GM12878 (cell line): ENCODE measurements at regions not wholly inside any gene's neighbourhood (a gene's known extent, or its start where the extent isn't known, plus 50 kb on each side); places are given as distances from the start of the nearest gene placed in this dataset.

ENCODE experiments used
- ATAC-seq: fragments of 200-7000 bp; cut with Tn5 transposase; 3 replicates; pipeline ENCODE4 v1.9.1; 2020; ENCODE audit warnings: mild to moderate bottlenecking, moderate library complexity
- BruUV-seq: library from RNA; stranded (reverse); fragments of 400-500 nt; replicated peaks from 2 replicates; lab custom pipeline; 2021; lab: Mats Ljungman, UMichigan
- CTCF ChIA-PET: fragments of 300-600 bp; sonication (Branson Sonifier 250); formaldehyde crosslinking; extraction: SDS; loops from one replicate; lab custom pipeline; 2021; ENCODE audit warnings: inconsistent platforms; lab: Yijun Ruan, JAX
- POLR2A ChIA-PET: fragments of 350-600 bp; formaldehyde crosslinking; extraction: SDS; loops from one replicate; lab custom pipeline; 2021; ENCODE audit warnings: inconsistent platforms; lab: Charles Lee
- RAD21 ChIA-PET: fragments of 300-600 bp; sonication (Branson Sonifier 250); formaldehyde crosslinking; loops from one replicate; lab custom pipeline; 2023; ENCODE audit warnings: antibody characterized with exemption; ENCODE audit not compliant: unreplicated experiment; lab: Charles Lee
- SMC1A ChIA-PET: fragments of 300-600 bp; sonication (Branson Sonifier 250); formaldehyde crosslinking; loops from one replicate; lab custom pipeline; 2023; ENCODE audit not compliant: unreplicated experiment, uncharacterized antibody; lab: Charles Lee
- DNase-seq: peaks from one replicate; pipeline ENCODE4 v3.0.0-alpha.2; 2011; ENCODE audit warnings: low read depth, low spot score
- FAIRE-seq: peaks from 3 replicates; lab custom pipeline; 2011; peaks lifted over from hg19 to GRCh38; lab: Jason Lieb, UNC
- H2AFZ ChIP-seq: 2 replicates; pipeline ENCODE4 v1.6.0; 2011; ENCODE audit warnings: low read depth, low read length, control low read depth; ENCODE audit not compliant: control insufficient read depth
- H3K27ac ChIP-seq: 2 replicates; pipeline ENCODE4 v1.5.1; 2011; ENCODE audit warnings: control low read depth; ENCODE audit not compliant: control insufficient read depth, insufficient read depth
- H3K27me3 ChIP-seq, 2 experiments: replicated peaks in 1 of 2; 2 replicates each; pipeline versions ENCODE4 v1.6.0 to v1.6.1; 2011; ENCODE audit warnings: low read length in 1 of 2; ENCODE audit not compliant: control insufficient read depth in 2 of 2, insufficient read depth in 2 of 2
- H3K36me3 ChIP-seq, 2 experiments: 2 replicates each; pipeline ENCODE4 v1.5.1; 2011; ENCODE audit warnings: low read length in 1 of 2; ENCODE audit not compliant: control insufficient read depth in 2 of 2, insufficient read depth in 2 of 2
- H3K4me1 ChIP-seq: 2 replicates; pipeline ENCODE4 v1.6.1; 2011; ENCODE audit warnings: mild to moderate bottlenecking, low read length, moderate library complexity, mixed read lengths; ENCODE audit not compliant: control insufficient read depth, insufficient read depth
- H3K4me2 ChIP-seq: 2 replicates; pipeline ENCODE4 v1.6.0; 2011; ENCODE audit warnings: control low read depth; ENCODE audit not compliant: control insufficient read depth, insufficient read depth
- H3K4me3 ChIP-seq: fragments of 200-600 bp; sonication (generic); 2 replicates; pipeline ENCODE4 v1.5.1; 2016
- H3K79me2 ChIP-seq: 2 replicates; pipeline ENCODE4 v1.6.0; 2011; ENCODE audit warnings: low read length; ENCODE audit not compliant: control insufficient read depth, insufficient read depth
- H3K9ac ChIP-seq: 2 replicates; pipeline ENCODE4 v1.8.0; 2011; ENCODE audit warnings: low read length, control low read depth, mixed read lengths; ENCODE audit not compliant: control insufficient read depth, insufficient read depth
- H3K9me3 ChIP-seq: replicated peaks from 3 replicates; pipeline ENCODE4 v1.5.1; 2011; ENCODE audit warnings: mild to moderate bottlenecking, low read length; ENCODE audit not compliant: control insufficient read depth, insufficient read depth
- H4K20me1 ChIP-seq: 2 replicates; pipeline ENCODE4 v1.6.0; 2011; ENCODE audit not compliant: control insufficient read depth, insufficient read depth
- CBX5 ChIP-seq: sonication (generic); IDR thresholded peaks from 2 replicates; pipeline ENCODE4 v1.6.1; 2016; ENCODE audit warnings: low read depth, moderate library complexity, mild to moderate bottlenecking, inconsistent platforms
- CUX1 ChIP-seq: IDR thresholded peaks from 2 replicates; pipeline ENCODE4 v1.6.1; 2012; ENCODE audit warnings: improper control_type of control experiment, low read depth, low read length; ENCODE audit not compliant: insufficient replicate concordance
- EZH2 ChIP-seq: IDR thresholded peaks from 2 replicates; pipeline ENCODE4 v1.6.1; 2012; ENCODE audit warnings: low read depth, mild to moderate bottlenecking, control low read depth, inconsistent platforms, low read length, borderline replicate concordance; ENCODE audit not compliant: control insufficient read depth
- IKZF2 ChIP-seq, 2 experiments: fragments of 450-650 bp; IDR thresholded peaks; 2 replicates each; pipeline ENCODE4 v1.6.1; 2017; ENCODE audit warnings: mild to moderate bottlenecking in 2 of 2, moderate library complexity in 2 of 2
- NR2C1 ChIP-seq: fragments of 450-650 bp; IDR thresholded peaks from 2 replicates; pipeline ENCODE4 v1.6.1; 2017; ENCODE audit warnings: antibody characterized with exemption, mild to moderate bottlenecking, moderate library complexity
- NR2F1 ChIP-seq: fragments of 450-650 bp; conservative IDR thresholded peaks from 2 replicates; pipeline ENCODE4 v1.6.1; 2017; ENCODE audit warnings: mild to moderate bottlenecking
- NRF1 ChIP-seq: conservative IDR thresholded peaks from 2 replicates; pipeline ENCODE4 v1.6.1; 2011; ENCODE audit warnings: mild to moderate bottlenecking, low read depth, low read length, improper control_type of control experiment
- RAD51 ChIP-seq: fragments of 450-650 bp; IDR thresholded peaks from 2 replicates; pipeline ENCODE4 v1.6.1; 2016; ENCODE audit warnings: moderate library complexity, mild to moderate bottlenecking, inconsistent platforms
- RFX5 ChIP-seq: IDR thresholded peaks from 2 replicates; pipeline ENCODE4 v1.6.1; 2011; ENCODE audit warnings: low read depth, low read length, improper control_type of control experiment
- STAT3 ChIP-seq: IDR thresholded peaks from 2 replicates; pipeline ENCODE4 v1.6.1; 2011; ENCODE audit warnings: low read depth, low read length, improper control_type of control experiment
- in situ Hi-C: fragments of 300-500 bp; cut with MboI; formaldehyde crosslinking; loops from 9 replicates; pipeline ENCODE4 v1.14.3; 2018; ENCODE audit warnings: mixed read lengths
- intact Hi-C: fragments of 100-400 bp; cut with micrococcal nuclease; formaldehyde crosslinking; loops from one replicate; pipeline ENCODE4 v1.14.2; 2022; ENCODE audit not compliant: unreplicated experiment
- TF ChIP-seq, protein P1 (sequence below): fragments of 450-650 bp; IDR thresholded peaks from 2 replicates; pipeline ENCODE4 v1.6.1; 2017; ENCODE audit warnings: low read depth, mild to moderate bottlenecking, moderate library complexity
- TF ChIP-seq, protein P2 (sequence below): fragments of 450-650 bp; conservative IDR thresholded peaks from 2 replicates; pipeline ENCODE4 v1.6.1; 2017; ENCODE audit warnings: mild to moderate bottlenecking, moderate library complexity

- ChIA-PET SMC1A (interaction anchor here (0.6 kb wide), 1 partner anchor 1446 kb away, joined by 3 read pairs; no protein-coding TSS in a partner anchor), POLR2A (no interaction called here), CTCF (no interaction called here), RAD21 (no interaction called here)
- H2AFZ ChIP-seq, result no peak overlapping the region
- DNase-seq (no peak), ATAC-seq (no peak), FAIRE-seq (no peak)
- intact Hi-C loops (no loop called here), in situ Hi-C loops (no loop called here)
- no peaks in the 10 kb centered on the region for H4K20me1 ChIP-seq
- no peaks in the 10 kb centered on the region for H3K9me3 ChIP-seq
- H3K9ac ChIP-seq, result no peak overlapping the region
- BruUV-seq, result no TSS peak
- H3K36me3 ChIP-seq, result no peaks in the 10 kb centered on the region
- H3K79me2 ChIP-seq, result no peaks in the 10 kb centered on the region
- no peak overlapping the region for H3K4me2 ChIP-seq
- TF ChIP-seq NRF1 (no peak), CUX1 (no peak), RAD51 (no peak), IKZF2 (IDR thresholded peaks at IDR 0.05) (no peak), NR2C1 (no peak), EZH2 (no peak), STAT3 (no peak), RFX5 (no peak), NR2F1 (no peak), CBX5 (no peak)
- TF ChIP-seq, protein P1, sequence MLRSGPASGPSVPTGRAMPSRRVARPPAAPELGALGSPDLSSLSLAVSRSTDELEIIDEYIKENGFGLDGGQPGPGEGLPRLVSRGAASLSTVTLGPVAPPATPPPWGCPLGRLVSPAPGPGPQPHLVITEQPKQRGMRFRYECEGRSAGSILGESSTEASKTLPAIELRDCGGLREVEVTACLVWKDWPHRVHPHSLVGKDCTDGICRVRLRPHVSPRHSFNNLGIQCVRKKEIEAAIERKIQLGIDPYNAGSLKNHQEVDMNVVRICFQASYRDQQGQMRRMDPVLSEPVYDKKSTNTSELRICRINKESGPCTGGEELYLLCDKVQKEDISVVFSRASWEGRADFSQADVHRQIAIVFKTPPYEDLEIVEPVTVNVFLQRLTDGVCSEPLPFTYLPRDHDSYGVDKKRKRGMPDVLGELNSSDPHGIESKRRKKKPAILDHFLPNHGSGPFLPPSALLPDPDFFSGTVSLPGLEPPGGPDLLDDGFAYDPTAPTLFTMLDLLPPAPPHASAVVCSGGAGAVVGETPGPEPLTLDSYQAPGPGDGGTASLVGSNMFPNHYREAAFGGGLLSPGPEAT, result no peak
- TF ChIP-seq, protein P2, sequence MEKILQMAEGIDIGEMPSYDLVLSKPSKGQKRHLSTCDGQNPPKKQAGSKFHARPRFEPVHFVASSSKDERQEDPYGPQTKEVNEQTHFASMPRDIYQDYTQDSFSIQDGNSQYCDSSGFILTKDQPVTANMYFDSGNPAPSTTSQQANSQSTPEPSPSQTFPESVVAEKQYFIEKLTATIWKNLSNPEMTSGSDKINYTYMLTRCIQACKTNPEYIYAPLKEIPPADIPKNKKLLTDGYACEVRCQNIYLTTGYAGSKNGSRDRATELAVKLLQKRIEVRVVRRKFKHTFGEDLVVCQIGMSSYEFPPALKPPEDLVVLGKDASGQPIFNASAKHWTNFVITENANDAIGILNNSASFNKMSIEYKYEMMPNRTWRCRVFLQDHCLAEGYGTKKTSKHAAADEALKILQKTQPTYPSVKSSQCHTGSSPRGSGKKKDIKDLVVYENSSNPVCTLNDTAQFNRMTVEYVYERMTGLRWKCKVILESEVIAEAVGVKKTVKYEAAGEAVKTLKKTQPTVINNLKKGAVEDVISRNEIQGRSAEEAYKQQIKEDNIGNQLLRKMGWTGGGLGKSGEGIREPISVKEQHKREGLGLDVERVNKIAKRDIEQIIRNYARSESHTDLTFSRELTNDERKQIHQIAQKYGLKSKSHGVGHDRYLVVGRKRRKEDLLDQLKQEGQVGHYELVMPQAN, result no peak
- no peak overlapping the region for H3K4me3 ChIP-seq
- no peaks in the 10 kb centered on the region for H3K27me3 ChIP-seq
- H3K27ac ChIP-seq, result no peak overlapping the region
- H3K4me1 ChIP-seq, result no peaks in the 10 kb centered on the region
These were observed 860.5 kb upstream of the LRRC4C start for GRCh38 chr11:42319921-42320320.
